ENCODE measurements at regions not wholly inside any gene's neighbourhood (a gene's known extent, or its start where the extent isn't known, plus 50 kb on each side); places are given as distances from the start of the nearest gene placed in this dataset.

- no peak for DNase-seq
Measured at GRCh38 chr9:106575823-106576222, 287.1 kb upstream of the ZNF462 start.

DNA sequence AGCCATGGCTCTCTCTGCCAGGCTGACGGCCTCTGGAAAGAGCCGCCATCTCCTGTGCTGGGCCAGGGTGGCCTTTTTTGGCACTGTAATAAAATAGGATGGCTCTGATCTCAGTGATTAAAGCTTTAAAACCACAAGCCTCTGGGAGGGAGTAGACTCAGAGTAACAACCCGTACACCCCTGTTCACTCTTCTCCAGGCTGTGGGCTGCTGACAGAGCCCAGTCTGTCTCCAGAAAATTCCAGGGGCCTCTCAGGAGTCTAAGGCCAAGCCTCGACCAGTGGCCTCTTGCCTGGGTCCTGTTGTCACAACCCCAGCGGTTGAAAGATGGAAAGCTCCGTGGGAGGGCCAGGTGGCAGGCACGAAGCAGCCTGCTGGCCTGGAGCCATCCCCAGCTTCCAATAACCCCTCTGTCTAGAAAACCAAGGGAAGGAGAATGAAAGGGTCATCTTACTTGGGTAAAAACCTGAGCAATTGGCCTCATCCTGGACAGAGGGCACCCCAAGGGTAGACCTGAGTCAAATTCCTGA, 286.7 kb upstream of the ZNF462 start:
- no peak for DNase-seq

DNA sequence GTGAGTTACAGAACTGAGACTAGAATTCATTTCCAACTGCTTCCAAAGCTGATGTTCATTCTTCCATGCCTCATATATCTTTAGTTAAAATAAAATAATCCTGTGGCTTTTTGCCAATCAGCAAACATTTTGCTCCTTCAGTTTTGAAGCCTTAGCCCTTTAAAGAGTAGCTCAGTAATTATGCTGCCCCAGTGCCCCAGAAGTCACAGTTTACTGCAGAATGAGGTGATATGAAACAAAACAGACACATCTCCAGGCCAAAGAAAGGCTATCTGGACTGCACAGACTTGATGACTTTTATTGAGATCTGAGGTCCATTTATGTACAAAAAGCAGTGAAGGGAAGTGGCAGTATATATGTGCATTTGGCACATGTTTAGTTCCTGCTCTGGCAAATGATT, 285.8 kb upstream of the ZNF462 start:
- DNase-seq: no peak

DNA sequence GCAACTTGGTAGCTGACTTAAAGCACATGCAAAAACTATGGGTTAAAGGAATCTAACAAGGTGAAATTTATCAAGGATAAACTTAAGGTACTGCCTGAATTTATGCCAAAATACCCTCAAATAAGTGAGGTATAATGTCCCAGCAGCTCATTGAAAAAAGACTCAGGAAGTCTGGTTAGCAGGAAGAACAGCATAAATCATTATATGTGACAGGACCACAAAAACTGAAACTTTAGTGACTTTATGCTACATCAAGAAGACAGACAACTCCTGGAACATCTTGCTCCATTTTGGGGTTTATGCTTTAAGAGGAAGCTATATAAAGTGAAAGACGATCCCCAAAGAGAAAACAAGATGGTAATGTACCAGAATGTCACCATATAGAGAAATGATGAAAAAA, 282.4 kb upstream of the ZNF462 start:
- no peak for DNase-seq

GRCh38 chr9:106581973-106582372, 281.0 kb upstream of the ZNF462 start:
- DNase-seq: no peak

DNA sequence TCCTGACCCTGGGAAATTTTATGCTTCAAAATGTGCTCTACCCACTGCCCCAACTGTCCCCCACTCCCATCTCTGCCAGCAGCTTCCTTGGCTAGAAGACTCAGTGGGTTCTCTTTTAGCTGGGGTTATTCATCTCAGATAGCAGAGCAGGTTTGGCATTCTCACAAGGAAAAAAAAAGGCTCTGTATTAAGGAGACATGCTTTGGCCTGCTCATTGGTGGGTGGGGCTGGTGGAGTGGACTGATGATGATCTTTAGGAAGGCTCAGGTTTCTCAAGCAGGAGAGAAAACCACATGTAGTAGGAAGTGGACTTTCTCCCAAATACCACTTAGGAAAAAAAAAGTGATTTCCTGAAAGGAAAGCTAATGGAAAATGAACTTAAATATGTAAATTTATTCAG, 279.2 kb upstream of the ZNF462 start:
- no peak for DNase-seq

- no peak for DNase-seq
Measured at GRCh38 chr9:106587042-106587441, 275.9 kb upstream of the ZNF462 start.

- DNase-seq: no peak
Measured at GRCh38 chr9:106588626-106589025, 274.3 kb upstream of the ZNF462 start.

- no peak for DNase-seq
Measured at GRCh38 chr9:106590759-106591505, 272.0 kb upstream of the ZNF462 start.

GRCh38 chr9:106593201-106593600, 269.8 kb upstream of the ZNF462 start:
- DNase-seq: no peak

DNA sequence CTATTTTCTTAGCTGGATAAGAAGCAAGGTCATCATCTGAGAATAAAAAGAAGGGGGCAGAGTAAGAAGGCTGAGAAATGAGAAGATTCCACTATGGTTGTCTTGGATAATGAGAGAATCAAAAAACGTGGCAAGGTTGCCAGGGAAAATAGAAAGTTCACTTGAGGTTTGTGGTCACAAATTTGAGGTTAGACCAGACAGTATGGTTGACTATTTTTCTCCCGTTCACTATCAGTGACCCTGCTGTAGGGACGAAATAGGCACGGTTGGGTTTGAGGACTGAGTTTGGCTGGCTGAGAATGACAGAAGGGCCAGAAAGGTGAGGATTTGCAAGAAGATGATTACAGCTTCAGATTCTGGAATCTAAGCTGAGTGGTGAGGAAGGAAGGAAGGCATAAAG, 266.0 kb upstream of the ZNF462 start:
- no peak for DNase-seq

DNA sequence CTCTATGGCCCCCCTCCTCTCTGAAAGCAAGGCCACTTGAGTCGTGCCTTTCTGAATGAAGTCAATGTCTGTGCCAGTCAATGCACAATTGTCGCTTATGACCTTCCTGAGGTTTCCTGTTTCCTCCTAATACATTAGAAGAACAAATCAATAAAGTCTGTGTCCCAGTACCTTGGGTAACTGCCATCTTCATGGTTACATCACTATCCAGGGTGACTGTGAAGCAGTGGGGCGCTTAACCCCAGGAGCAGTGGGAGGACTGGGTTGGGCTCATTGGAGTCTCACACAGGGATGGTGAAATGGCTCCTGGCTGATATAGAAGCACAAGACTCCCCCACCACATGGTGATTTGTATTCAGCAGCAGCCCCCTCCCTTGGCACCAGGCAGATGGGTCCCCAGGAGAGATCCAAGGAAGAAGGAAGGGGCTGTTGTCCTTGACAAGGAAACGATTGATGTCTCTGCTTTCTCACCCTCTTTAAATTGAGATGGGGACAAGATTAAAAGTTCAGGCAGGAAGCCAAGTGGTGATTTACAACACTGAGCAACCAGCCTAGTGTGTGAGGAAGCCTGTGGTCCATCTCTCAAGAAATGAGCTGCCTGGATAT, 261.9 kb upstream of the ZNF462 start:
- no peak for DNase-seq

GRCh38 chr9:106602344-106602743, 260.6 kb upstream of the ZNF462 start:
- DNase-seq: no peak

GRCh38 chr9:106613250-106613737, 249.7 kb upstream of the ZNF462 start:
- DNase-seq: no peak

- DNase-seq: no peak
Measured at GRCh38 chr9:106615118-106615889, 247.7 kb upstream of the ZNF462 start.

DNA sequence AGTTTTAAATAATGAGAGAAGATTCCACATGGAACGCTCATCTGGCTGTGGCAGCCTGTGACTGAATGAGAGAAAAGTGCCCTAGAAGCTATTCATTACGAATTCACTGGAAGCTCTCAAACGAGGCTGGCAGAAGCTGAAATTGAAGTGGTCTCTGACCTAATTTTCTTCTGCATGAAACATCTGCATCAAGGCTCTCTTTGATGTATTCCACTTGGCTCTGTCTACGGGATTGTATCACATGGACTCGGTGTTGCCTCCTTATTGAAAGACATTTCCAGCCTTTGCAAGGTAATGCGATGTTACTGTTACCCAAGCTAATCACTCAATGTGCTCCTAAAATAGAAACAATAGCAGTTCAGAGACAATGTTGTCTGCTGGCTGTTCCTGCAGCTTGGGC, 246.9 kb upstream of the ZNF462 start:
- DNase-seq: no peak

GRCh38 chr9:106616851-106617345, 246.1 kb upstream of the ZNF462 start:
- DNase-seq: no peak

DNA sequence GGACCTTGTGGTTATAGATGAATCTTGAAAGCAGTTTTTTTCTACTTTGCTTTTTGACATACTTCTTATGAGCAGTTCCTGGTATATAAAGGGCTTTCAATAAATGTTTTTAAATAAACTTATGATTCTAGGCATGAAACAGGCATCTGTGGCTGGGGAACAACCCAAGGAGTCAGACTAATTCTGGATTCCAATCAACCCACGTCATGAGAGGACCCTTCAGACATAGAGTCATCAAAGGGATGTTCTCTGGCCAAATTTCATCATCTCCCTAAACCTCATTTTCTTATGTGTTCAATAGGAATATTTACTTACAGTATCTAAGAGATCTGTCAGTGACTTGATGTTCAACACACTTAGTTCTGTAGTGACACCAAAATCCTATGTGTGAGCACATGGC, 243.8 kb upstream of the ZNF462 start:
- no peak for DNase-seq

- DNase-seq: no peak
Measured at GRCh38 chr9:106620081-106620480, 242.9 kb upstream of the ZNF462 start.

- no peak for DNase-seq
Measured at GRCh38 chr9:106620866-106621265, 242.1 kb upstream of the ZNF462 start.

GRCh38 chr9:106621313-106622163, 241.4 kb upstream of the ZNF462 start:
- no peak for DNase-seq

DNA sequence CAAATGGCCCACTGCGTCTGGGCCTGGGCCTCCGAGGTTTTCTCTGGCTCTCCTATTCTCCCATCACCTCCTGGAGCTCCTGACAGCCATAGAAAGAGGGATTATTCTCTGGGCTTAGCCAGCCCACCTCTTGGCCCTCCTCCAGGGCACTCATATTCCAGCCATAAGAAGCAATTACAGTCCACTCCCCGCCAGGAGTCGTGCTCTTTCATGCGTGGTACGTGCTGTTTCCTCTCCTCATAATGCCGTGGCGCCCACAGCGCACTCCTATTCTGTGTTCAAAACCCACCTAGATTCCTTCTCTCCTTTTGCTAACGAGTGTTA, 240.8 kb upstream of the ZNF462 start:
- no peak for DNase-seq

GRCh38 chr9:106623558-106623957, 239.4 kb upstream of the ZNF462 start:
- no peak for DNase-seq
